SH-SY5Y (cell line): ENCODE measurements at regions not wholly inside any gene's neighbourhood (a gene's known extent, or its start where the extent isn't known, plus 50 kb on each side); places are given as distances from the start of the nearest gene placed in this dataset.

Source experiments
- GATA2 ChIP-seq: IDR thresholded peaks from 2 replicates; pipeline ENCODE4 v1.6.1; 2011; ENCODE audit warnings: mild to moderate bottlenecking, low read depth, low read length
- GATA3 ChIP-seq: IDR thresholded peaks from 2 replicates; pipeline ENCODE4 v1.6.1; 2011; ENCODE audit warnings: low read depth, mild to moderate bottlenecking, low read length, moderate library complexity

- TF ChIP-seq GATA2 (no peak), GATA3 (no peak)
These were observed 525.1 kb upstream of the AGA start for GRCh38 chr4:177967328-177967727.
